Epithelial cell of proximal tubule (primary cell): ENCODE measurements at regions not wholly inside any gene's neighbourhood (a gene's known extent, or its start where the extent isn't known, plus 50 kb on each side); places are given as distances from the start of the nearest gene placed in this dataset.

Source experiments
- DNase-seq: peaks from one replicate; pipeline ENCODE4 v3.0.0-alpha.2; 2011; ENCODE audit warnings: low read depth
- H3K4me3 ChIP-seq: 2 replicates; pipeline ENCODE4 v1.5.1; 2011; ENCODE audit warnings: low read depth, mild to moderate bottlenecking, low read length
- TF ChIP-seq, protein P1 (sequence below): conservative IDR thresholded peaks from 2 replicates; pipeline ENCODE4 v1.5.1; 2012; ENCODE audit warnings: low read depth, mild to moderate bottlenecking, low read length

DNA sequence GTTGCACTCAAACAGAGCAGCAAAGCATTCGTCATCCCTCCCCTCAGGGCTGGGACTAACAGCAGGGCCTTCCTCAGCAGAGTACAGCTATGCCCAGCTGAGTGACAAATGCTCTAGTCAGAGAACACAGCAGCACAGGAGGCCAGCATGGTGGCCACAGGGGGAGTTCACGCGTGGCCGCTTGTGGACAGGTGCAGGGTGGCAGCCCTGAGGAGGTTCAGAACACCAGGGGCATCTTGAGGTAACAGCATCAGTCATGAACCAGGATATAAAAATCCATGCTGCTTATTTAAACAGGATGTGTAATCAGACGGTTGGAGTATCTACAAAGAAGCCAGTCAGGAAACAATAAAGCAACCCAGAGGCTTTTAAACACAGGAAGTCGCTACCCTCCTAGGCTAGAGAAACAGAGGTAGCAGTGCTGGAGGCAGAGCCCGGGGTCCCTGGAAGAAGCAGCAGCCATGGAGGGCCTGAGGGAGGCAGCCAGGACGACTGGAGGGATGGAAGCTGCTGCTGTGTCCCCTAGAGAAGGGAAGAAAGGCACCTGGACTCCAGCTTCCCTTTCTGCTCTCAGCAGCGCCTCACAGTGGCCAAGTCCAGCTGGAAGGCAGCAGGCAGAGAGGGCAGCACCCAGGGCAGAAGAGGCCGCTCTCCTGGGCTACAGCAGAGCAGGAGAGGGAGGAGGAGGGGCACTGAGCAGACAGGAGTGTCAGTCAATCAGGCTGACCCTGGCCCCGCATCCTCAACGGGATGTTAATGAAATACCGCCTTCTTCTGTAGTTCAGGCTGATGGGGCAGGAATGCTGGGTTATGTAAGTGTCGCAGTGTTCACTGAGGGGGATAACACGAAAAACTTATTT is 70.8 kb upstream of the UCN3 start:
- DNase-seq: no peak
- TF ChIP-seq, protein P1, sequence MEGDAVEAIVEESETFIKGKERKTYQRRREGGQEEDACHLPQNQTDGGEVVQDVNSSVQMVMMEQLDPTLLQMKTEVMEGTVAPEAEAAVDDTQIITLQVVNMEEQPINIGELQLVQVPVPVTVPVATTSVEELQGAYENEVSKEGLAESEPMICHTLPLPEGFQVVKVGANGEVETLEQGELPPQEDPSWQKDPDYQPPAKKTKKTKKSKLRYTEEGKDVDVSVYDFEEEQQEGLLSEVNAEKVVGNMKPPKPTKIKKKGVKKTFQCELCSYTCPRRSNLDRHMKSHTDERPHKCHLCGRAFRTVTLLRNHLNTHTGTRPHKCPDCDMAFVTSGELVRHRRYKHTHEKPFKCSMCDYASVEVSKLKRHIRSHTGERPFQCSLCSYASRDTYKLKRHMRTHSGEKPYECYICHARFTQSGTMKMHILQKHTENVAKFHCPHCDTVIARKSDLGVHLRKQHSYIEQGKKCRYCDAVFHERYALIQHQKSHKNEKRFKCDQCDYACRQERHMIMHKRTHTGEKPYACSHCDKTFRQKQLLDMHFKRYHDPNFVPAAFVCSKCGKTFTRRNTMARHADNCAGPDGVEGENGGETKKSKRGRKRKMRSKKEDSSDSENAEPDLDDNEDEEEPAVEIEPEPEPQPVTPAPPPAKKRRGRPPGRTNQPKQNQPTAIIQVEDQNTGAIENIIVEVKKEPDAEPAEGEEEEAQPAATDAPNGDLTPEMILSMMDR: peak; percentile 71

DNA sequence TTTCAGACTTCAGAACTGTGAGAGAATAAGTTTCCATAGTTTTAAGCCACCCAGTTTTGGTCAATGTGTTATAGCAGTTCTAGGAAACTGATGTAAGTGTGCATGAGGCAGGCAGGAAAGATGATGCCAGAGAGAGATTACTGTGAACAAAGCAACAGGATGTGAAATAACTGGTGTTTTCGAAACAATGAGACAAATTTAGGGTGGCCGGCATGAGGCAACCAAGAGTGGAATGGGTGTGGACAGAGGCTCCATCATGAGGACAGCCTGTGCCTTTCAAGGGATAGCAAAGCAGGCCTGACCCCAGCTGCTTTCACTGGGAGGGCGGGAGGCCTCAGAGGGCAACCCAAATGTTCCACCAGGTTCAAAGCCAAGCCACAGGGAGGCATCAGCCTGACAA is 67.3 kb upstream of the UCN3 start:
- TF ChIP-seq, protein P1: no peak
- no peak overlapping the region for H3K4me3 ChIP-seq
- DNase-seq: no peak

More for the DNA sequence above, 70.8 kb upstream of the UCN3 start:
- no peak overlapping the region for H3K4me3 ChIP-seq

DNA sequence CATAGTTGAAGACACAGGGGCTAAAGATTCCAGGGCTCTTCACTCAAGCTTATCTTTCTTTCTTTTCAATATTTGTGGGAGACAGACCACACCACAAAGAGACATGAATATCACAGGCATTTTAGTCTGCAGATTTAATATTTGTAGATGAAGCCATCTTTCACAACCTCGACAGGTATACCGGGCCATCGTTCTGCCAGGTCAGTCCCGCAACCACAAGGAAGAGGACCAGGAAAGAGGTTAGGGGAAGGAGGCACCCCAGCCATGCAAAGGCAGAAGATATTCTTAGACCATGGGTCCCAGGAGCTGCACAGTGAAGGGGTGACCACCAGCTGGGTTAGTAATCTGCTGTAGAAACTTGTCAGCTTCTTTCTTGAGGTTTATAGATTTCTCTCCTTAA is 66.8 kb upstream of the UCN3 start:
- TF ChIP-seq, protein P1: no peak
- H3K4me3 ChIP-seq: no peak overlapping the region
- DNase-seq: no peak

DNA sequence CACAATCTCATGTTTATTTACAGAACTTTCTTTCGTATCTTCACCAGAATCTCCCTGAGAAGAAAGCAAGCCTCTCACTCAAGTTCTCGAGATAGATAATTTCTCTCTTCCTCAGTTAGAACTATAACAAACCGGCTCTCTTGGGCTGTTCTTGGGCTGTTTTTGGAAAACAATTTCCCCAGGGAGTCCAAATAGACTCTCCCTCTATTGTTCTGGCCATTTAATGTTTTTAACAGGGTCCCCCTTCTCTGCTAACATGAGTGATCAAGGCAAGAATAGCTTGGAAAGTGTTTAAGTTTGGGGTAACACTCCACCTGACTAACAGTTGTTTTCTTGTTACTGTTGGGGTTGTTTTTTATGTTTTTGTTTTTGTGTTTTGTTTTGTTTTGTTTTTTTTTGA is 64.8 kb upstream of the UCN3 start:
- H3K4me3 ChIP-seq: no peak overlapping the region
- TF ChIP-seq, protein P1: no peak
- DNase-seq: no peak

DNA sequence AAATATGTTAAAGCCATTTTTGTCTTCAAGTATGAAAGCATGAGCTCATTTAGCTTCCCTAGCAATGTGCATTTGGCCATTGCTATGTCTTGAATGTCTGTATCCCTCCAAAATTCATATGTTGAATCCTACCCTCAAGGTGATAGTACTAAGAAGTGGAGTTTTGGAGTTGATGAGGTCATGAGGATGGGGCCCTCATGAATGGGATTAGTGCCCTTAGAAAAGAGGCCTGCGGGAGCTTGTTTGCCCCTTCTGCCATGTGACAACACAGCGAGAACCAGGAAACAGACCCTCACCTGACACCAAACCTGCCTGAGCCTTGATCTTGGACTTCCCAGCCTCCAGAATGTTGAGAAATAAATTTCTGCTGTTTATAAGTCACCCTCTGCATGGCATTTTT is 61.3 kb upstream of the UCN3 start:
- no peak for DNase-seq
- TF ChIP-seq, protein P1: no peak
- no peak overlapping the region for H3K4me3 ChIP-seq

DNA sequence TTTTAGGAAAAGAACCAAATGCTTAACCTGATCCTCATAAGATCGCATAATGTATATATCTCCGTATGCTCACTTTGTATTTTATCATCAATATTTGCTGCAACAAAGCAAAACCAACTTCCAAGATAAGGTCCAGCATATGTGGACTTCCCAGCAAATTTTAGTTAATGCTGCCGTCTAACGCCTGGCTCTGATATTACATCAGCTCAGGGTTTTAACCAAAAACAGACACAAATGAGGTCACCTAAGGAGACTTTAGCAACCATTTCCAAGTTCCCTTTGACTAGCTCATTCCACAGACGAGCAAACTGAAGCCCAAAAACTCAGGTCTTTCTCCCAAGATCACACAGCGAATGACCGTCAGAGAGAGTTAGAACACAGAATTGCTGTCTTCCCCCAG is 59.4 kb upstream of the UCN3 start:
- DNase-seq: no peak
- H3K4me3 ChIP-seq: no peak overlapping the region
- TF ChIP-seq, protein P1: no peak

DNA sequence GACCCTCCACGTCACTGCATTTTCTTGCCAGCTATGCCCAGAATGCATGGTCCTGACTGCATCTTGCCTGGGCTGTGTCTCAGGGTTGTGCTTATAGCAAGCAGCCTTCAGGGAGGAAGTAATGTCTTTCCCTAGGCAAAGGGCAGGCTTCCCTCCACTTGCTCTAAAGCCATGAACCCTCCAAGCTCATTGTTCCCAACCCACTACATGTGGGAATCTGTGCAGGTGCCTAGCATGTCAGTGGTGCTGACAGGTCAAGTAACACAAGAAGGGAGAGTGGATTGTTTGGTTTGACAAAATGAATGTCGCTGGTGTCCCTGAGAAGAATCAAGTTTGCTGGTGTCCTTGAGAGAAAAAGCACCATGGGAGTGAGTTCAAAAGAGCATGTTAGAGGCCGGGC is 53.9 kb upstream of the UCN3 start:
- no peak for DNase-seq
- H3K4me3 ChIP-seq: no peak overlapping the region
- TF ChIP-seq, protein P1: no peak
